ENCODE measurements at regions not wholly inside any gene's neighbourhood (a gene's known extent, or its start where the extent isn't known, plus 50 kb on each side); places are given as distances from the start of the nearest gene placed in this dataset.
A peak's percentile ranks its signal among the peaks of the same experiment; 100 is the strongest.

DNA sequence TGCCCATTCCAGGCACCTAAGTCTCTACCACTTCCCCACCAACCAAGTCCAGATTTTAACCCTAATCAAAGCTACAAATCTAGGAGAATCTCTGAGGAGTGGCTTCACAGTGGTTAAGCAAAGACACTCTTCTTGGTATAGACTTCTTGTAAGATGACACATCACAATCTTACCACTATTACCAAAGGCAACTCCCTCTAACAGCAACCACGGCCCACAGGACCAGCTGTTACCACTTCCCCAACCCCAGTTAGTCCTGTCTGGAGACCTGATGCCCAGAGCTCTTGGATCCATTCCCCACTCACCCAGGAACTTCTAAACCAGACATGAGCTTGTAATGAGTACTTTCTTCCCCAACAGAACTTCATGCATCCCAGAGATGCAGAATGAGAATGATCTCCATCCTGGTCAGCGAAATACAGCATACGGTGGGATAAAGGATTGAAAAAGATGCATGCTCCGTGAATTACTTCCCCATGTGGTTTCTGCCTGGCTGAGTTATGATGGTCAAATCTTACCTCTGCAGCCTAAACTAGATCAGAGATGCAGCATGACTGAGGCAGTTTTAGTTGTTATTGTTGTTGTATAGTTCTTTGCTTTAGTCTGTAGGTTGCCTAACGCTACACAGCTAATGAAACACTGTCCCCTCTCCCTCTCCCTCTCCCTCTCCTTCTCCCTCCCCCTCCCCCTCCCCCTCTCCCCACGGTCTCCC is 87.7 kb upstream of the FOXN3 start:
- TF ChIP-seq, protein P1, sequence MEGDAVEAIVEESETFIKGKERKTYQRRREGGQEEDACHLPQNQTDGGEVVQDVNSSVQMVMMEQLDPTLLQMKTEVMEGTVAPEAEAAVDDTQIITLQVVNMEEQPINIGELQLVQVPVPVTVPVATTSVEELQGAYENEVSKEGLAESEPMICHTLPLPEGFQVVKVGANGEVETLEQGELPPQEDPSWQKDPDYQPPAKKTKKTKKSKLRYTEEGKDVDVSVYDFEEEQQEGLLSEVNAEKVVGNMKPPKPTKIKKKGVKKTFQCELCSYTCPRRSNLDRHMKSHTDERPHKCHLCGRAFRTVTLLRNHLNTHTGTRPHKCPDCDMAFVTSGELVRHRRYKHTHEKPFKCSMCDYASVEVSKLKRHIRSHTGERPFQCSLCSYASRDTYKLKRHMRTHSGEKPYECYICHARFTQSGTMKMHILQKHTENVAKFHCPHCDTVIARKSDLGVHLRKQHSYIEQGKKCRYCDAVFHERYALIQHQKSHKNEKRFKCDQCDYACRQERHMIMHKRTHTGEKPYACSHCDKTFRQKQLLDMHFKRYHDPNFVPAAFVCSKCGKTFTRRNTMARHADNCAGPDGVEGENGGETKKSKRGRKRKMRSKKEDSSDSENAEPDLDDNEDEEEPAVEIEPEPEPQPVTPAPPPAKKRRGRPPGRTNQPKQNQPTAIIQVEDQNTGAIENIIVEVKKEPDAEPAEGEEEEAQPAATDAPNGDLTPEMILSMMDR (IDR thresholded peaks at IDR 0.05): no peak
- no peak for TF ChIP-seq POLR2A (IDR thresholded peaks at IDR 0.05)
- peaks cover 0 to 9% (median 0%) of the 10 kb centered on the region in 9 donors for H3K36me3 ChIP-seq
- no peaks in the 10 kb centered on the region for H3K27me3 ChIP-seq
- DNase-seq: no peak
- peak; percentile 7 to 52 (median 44) for ATAC-seq
- 84 to 87% (median 86%) methylated on average over 6 of the region's 6 CpGs for WGBS, 4 donors
- H3K4me3 ChIP-seq: no peak overlapping the region
- H3K4me1 ChIP-seq: peaks cover 0 to 37% (median 11%) of the 10 kb centered on the region in 12 donors
- H3K9me3 ChIP-seq: no peaks in the 10 kb centered on the region
- H3K27ac ChIP-seq: peak overlapping the region in 1 of 12 donors; percentile 56
- intact Hi-C loops (cut with DNase I): no loop called here

GRCh38 chr14:89504091-89504490 is 87.1 kb upstream of the FOXN3 start:
- ATAC-seq (peak in 1 of 4 donors; percentile 7), DNase-seq (no peak)
- peaks cover 0 to 9% (median 0%) of the 10 kb centered on the region in 9 donors for H3K36me3 ChIP-seq
- H3K27me3 ChIP-seq: no peaks in the 10 kb centered on the region
- WGBS, 4 donors: 63 to 85% (median 69%) methylated on average over 3 of the region's 3 CpGs
- H3K4me3 ChIP-seq: no peak overlapping the region
- no peak for TF ChIP-seq POLR2A (IDR thresholded peaks at IDR 0.05)
- TF ChIP-seq, protein P1 (IDR thresholded peaks at IDR 0.05): no peak
- H3K9me3 ChIP-seq: no peaks in the 10 kb centered on the region
- peaks cover 0 to 39% (median 11%) of the 10 kb centered on the region in 12 donors for H3K4me1 ChIP-seq
- peak overlapping the region in 1 of 12 donors; percentile 56 for H3K27ac ChIP-seq
- intact Hi-C loops (cut with DNase I): no loop called here

DNA sequence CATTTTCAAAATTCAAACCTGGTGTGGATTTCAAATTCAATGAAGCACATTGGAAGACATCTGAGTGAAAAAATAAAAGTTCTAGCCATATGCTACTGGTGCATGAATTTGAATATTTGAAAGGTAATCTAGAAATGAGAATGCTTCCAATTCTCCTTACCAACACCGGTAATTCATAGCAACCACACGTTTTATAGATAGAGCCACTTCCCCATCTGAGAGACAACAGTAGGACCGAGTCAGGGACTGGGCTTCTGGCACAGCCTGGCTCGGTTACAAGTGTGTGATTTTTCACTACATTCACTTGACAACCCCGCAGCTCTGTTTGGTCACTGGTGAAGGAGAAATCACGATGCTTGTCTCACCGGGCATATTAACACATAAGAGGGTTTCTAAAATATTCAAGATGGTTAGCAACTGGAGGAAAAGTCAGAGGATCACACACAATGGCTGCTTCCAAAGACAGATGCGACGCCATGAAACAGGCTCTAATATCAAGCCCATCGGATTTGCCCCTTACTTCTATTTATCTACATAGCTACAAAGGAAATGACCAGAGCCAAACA is 86.5 kb upstream of the FOXN3 start:
- no peak for DNase-seq
- no peaks in the 10 kb centered on the region for H3K9me3 ChIP-seq
- H3K36me3 ChIP-seq: peaks cover 0 to 9% (median 0%) of the 10 kb centered on the region in 9 donors
- peak overlapping the region in 1 of 12 donors; percentile 56 for H3K27ac ChIP-seq
- no peak for TF ChIP-seq POLR2A (IDR thresholded peaks at IDR 0.05)
- H3K4me1 ChIP-seq: peaks cover 0 to 39% (median 11%) of the 10 kb centered on the region in 12 donors
- H3K4me3 ChIP-seq: no peak overlapping the region
- intact Hi-C loops (cut with DNase I): no loop called here
- WGBS, 4 donors: 74 to 80% (median 77%) methylated on average over 10 of the region's 10 CpGs
- no peak for ATAC-seq
- no peaks in the 10 kb centered on the region for H3K27me3 ChIP-seq

DNA sequence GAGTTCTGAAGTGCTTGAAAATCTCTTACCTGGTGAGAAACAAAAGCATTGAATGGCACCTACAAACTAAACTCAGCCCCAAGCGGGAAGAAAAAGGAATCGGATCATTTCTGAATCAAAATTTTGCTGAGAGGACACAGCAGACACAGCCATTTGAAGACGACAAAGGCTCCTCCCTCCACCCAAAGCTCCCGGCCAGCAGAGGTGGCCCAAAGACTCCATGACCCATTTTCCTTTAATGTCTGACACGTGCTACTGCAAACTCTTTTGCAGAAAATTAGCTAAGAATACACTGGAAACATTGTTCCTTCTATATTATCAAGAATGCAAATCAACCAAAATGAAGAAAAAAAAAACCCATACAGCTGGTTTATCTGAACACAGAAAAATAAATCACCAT is 85.9 kb upstream of the FOXN3 start:
- WGBS, 4 donors: 53 to 68% (median 56%) methylated on average over 5 of the region's 5 CpGs
- intact Hi-C loops (cut with DNase I): no loop called here
- Histone ChIP-seq H3K4me1 (peaks cover 0 to 33% (median 11%) of the 10 kb centered on the region in 12 donors), H3K9me3 (no peaks in the 10 kb centered on the region), H3K4me3 (no peak overlapping the region), H3K36me3 (peaks cover 0 to 9% (median 0%) of the 10 kb centered on the region in 9 donors), H3K27me3 (no peaks in the 10 kb centered on the region), H3K27ac (no peak overlapping the region)
- DNase-seq: no peak
- ATAC-seq: no peak
- TF ChIP-seq, protein P1 (IDR thresholded peaks at IDR 0.05): no peak
- TF ChIP-seq POLR2A (IDR thresholded peaks at IDR 0.05): no peak

Measured in heart left ventricle (tissue), 16 donors.